ENCODE measurements at regions not wholly inside any gene's neighbourhood (a gene's known extent, or its start where the extent isn't known, plus 50 kb on each side); places are given as distances from the start of the nearest gene placed in this dataset.

- DNase-seq: peak; percentile 23
Measured at GRCh38 chr5:152026328-152027024, 101.8 kb upstream of the GLRA1 start.

- no peak for DNase-seq
Measured at GRCh38 chr5:152016421-152016820, 91.8 kb upstream of the GLRA1 start.

GRCh38 chr5:152007653-152008335 lies 83.1 kb upstream of the GLRA1 start:
- no peak for DNase-seq

- DNase-seq: no peak
Measured at GRCh38 chr5:152004095-152004494, 79.4 kb upstream of the GLRA1 start.

Data from stimulated activated CD4-positive, alpha-beta T cell treated with anti-CD3 and anti-CD28 coated beads, Interleukin-15, amount 100 ng/mL, for 24 hours (primary cell).